KOPT-K1 (cell line): ENCODE measurements at regions not wholly inside any gene's neighbourhood (a gene's known extent, or its start where the extent isn't known, plus 50 kb on each side); places are given as distances from the start of the nearest gene placed in this dataset.

Experiments
- H3K27ac ChIP-seq: fragments of 200-600 bp; sonication (generic); 2 replicates; pipeline ENCODE4 v1.5.1; 2016; ENCODE audit warnings: antibody characterized with exemption, mild to moderate bottlenecking, low read depth, low read length; ENCODE audit not compliant: poor library complexity, severe bottlenecking
- H3K36me3 ChIP-seq: fragments of 200-600 bp; sonication (generic); 2 replicates; pipeline ENCODE4 v1.5.1; 2017; ENCODE audit warnings: antibody characterized with exemption, mild to moderate bottlenecking, low read length, moderate library complexity; ENCODE audit not compliant: insufficient read depth
- H3K9me3 ChIP-seq: fragments of 200-600 bp; sonication (generic); 2 replicates; pipeline ENCODE4 v1.5.1; 2017; ENCODE audit warnings: antibody characterized with exemption, low read length, mild to moderate bottlenecking; ENCODE audit not compliant: insufficient read depth, poor library complexity, severe bottlenecking

DNA sequence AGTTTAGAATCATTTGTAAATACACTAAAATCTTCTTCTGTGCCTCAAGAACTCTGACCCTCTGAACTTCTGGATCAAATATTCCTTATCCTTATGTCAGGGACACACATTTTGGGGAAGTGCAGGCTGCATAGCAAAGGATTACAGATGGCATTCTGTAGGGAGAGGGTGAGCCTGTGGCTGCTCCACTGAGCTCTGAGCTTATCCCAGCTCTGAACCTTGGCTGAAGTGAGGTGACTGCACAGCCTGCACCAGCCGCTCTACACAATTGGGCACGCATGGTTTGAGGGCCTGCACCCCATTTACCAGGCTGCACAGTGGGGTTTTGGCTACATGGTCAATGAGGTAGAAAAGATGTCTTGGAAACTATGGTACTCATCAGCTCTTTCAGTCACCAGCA, 251.6 kb downstream of the GALR1 start:
- Histone ChIP-seq H3K9me3 (no peaks in the 10 kb centered on the region), H3K27ac (no peak overlapping the region)

DNA sequence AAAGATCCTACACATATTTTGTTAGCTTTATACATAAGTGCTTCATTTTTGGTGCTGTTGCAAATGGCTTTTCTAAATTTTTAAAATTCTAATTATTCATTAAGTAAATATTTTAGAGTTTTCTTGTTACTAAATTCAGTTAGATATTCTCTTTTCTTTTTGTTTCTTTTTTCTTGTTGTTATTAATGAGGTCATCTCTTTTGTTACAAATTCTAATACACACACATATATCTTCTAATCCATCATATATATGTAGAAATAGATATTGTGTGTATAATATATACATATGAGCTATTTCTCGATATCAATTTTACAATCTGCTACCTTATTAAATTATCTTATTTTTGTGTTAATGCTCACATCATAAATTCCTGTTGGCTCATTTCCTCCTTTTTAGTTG, 255.9 kb downstream of the GALR1 start:
- H3K27ac ChIP-seq, result no peak overlapping the region
- no peaks in the 10 kb centered on the region for H3K36me3 ChIP-seq
- no peaks in the 10 kb centered on the region for H3K9me3 ChIP-seq

More for the DNA sequence above, 251.6 kb downstream of the GALR1 start:
- H3K36me3 ChIP-seq, result no peaks in the 10 kb centered on the region

DNA sequence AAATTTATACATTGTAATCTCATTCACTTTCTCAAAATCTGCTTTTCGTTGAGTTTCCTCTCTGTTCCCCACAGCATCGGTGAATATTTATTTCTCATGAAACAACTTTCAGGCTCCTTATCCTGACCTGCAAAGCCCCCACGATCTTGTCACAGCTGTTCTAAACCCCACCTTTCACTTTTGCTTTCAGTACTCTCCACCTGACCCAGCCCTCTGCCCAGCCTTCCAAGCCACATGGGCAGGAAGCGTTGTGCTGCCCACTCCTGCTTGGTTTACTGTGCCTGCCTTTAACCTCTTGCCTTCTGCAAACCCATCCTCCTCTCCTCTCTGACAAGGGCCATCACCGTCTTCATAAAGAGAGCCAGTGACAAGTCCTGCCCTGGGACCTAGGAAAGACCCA, 262.5 kb downstream of the GALR1 start:
- Histone ChIP-seq H3K27ac (no peak overlapping the region), H3K9me3 (peaks cover 8% of the 10 kb centered on the region), H3K36me3 (no peaks in the 10 kb centered on the region)

DNA sequence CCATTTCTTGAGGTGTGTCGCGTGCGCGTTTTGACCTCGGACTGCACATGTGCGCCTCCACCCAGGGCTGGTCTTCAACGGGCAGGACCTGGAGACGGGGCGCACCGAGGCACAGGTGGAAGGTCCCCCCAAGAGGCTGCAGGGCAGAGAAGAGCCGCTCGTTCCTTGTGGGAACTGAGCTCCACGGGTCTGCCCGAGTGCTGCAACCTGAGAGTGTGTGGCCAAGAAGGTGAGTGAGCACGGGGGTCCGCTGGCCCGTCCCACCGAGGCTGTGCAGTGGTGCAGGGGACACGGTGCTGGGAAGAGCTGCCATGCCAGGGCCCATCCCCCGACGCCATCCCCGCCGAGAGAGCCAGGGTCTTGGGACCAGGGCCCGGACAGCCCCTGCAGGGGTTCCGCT, 268.3 kb downstream of the GALR1 start:
- no peak overlapping the region for H3K27ac ChIP-seq
- peaks cover 8% of the 10 kb centered on the region for H3K9me3 ChIP-seq
- H3K36me3 ChIP-seq, result no peaks in the 10 kb centered on the region

DNA sequence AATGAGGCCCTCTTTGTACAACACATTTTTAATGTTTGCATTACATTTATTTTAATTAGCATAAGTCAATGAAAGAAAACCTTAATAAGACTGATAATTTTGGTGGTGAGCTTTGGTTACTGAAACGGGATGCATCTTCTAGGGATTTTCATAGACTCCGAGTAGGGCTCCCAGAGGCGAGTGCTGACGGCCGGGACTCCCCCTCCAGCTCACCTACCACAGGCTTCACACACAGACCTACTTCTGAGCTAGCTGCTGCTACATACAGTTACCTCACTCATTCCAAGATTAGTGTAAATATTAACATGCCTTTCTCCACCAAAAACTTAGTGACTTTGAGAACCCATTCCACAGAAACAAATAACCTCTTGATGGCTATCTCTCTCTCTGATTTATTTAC, 271.1 kb downstream of the GALR1 start:
- no peaks in the 10 kb centered on the region for H3K36me3 ChIP-seq
- H3K27ac ChIP-seq, result no peak overlapping the region
- H3K9me3 ChIP-seq, result no peaks in the 10 kb centered on the region

DNA sequence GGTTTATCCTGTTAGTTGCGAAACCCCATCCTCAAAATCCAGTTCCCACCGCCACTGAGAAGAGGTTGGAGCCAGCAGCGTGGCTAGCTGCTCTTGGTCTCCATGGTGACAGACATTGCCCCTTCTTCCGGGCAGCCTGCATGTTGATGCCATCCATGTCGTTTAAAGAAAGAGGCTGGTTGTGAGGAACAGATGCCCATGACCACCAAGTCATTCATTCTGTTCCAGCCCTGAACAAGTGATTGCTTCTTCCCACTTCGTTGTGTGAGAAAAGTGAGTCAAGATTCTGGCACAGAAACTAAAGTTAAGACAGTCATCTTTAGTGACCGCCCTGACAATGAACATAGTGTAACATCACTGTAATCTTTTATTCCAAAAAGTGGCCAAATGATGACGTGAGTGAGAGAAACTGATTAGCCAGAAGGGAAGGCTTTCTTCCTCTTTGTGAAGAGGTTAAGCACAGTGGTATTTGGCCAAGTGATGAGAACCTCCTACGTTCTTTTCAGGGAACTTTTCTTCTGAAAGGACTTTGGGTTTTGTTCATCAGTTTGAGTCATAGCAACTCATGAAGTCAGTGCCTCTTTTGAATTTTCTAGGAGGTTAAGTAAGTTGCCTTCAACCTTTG, 272.5 kb downstream of the GALR1 start:
- no peaks in the 10 kb centered on the region for H3K36me3 ChIP-seq
- peaks cover 7% of the 10 kb centered on the region for H3K9me3 ChIP-seq
- H3K27ac ChIP-seq, result no peak overlapping the region

DNA sequence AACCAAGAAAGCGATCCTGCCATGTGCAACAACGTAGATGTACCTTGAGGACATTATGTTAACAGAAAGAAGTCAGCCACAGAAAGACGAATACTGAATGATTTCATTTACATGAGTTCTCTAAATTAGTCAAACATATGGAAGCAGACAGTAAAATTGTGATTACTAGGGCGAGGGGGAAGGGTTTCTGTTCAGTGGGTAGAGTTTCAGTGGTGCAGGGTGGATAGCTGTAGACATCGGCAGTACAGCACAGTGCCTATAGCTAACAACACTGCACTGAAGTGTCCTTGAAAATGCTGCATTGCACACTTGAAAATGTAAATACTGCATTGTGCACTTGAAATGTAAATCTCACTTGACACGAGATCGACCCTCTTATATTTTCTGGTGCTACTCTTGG, 275.3 kb downstream of the GALR1 start:
- H3K9me3 ChIP-seq, result peaks cover 8% of the 10 kb centered on the region
- no peak overlapping the region for H3K27ac ChIP-seq
- no peaks in the 10 kb centered on the region for H3K36me3 ChIP-seq

DNA sequence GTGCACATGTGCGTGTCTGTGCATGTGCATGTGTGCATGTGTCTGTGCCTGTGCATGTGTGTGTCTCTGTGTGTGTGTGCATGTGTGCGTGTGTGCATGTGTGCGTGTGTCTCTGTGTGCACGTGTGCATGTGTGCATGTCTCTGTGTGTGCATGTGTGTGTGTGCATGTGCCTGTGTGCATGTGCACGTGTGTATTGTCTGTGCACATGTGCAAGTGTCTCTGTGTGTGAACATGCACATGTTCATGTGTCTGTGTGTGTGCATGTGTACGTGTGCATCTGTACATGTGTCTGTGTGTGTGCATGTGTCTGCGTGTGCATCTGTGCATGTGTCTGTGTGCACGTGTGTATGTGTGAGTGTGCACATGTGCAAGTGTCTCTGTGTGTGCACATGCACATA, 277.3 kb downstream of the GALR1 start:
- Histone ChIP-seq H3K36me3 (no peaks in the 10 kb centered on the region), H3K9me3 (peaks cover 8% of the 10 kb centered on the region), H3K27ac (no peak overlapping the region)

DNA sequence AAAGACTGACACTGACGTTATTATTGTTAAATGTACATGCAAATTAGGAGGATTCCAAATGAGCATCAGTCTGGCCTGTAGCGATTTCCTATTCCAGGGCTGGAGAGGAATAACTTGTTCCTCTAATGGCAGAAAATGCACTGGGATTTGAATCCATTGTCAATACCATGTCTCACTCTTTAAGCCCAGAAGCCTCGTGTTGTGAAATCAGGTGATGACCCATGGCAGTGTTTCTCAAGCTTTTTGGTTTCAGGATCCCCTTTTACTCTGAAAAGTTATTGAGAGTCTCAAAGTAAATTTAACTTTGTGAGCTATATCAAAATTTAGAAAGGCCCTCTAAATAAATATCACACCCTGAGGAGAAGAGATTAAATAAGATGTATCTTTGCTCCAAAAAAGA, 279.2 kb downstream of the GALR1 start:
- Histone ChIP-seq H3K9me3 (peaks cover 8% of the 10 kb centered on the region), H3K36me3 (no peaks in the 10 kb centered on the region), H3K27ac (no peak overlapping the region)

DNA sequence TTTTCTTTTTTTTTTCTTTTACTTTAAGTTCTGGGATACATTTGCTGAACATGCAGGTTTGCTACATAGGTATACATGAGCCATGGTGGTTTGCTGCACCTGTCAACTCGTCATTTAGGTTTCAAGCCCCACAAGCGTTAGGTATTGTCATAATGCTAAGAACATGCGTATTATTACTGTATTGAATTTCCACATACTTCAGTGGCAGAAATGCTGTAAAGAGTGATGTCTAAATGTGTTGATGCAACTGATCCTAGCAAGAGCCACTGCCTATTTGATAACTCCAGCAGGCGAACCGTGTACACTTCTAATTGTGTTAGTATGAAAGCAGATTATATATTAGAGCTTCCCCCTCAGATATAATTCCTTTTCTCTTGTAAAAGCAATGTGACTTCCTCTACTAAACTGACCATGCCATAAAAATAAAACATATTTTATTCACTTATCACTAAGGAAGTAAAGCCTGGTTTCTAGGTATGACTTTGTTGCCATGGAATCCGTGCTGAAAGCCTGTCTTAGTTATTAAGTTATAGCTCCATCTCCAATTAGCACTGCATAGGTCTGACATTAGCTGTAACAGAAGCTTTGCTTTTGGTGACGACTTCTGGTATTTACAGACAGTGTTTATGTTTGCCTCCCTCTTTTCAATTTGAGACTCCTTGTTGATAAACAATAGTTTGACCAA, 280.0 kb downstream of the GALR1 start:
- H3K9me3 ChIP-seq, result peaks cover 8% of the 10 kb centered on the region
- H3K27ac ChIP-seq, result no peak overlapping the region
- H3K36me3 ChIP-seq, result no peaks in the 10 kb centered on the region

DNA sequence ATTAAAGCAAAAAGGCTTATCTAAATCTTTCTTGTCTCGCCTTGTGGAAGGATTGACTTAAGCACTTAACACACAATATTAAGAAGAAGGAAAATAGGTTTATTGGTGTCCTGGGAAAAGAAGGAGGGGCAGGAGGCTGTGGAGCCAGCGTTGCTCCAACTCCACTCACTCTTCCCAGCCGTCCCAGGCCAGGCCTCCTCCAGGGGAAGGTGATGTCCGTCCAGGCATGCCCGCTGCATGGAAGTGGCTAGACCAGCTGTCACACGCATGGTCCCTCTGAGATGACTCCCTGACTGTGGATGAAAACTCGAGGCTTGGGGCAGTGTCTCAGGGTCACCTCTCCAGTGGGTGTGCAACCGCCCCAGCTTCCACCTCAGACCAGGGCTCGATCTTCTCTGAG, 281.1 kb downstream of the GALR1 start:
- Histone ChIP-seq H3K9me3 (peaks cover 8% of the 10 kb centered on the region), H3K27ac (no peak overlapping the region), H3K36me3 (no peaks in the 10 kb centered on the region)

DNA sequence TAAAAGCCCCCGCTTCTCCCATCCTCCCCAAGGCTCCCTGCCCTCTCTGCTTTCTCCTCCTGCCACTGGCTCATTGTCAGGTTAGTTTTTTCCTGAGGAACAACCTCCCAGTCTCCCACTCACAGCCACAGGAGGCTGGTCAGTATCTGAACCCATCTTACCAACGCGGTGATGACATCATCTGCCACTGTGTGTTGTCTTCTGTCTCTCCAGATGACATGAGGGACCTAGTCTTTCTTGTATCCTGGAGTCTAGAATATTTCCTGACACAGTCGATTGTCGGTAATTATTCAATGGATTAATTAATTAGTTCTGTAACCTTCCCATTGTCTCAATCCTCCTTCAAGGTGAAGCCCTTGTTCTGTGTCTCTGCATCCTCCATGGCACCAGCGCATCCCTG, 290.2 kb downstream of the GALR1 start:
- H3K9me3 ChIP-seq, result no peaks in the 10 kb centered on the region
- no peak overlapping the region for H3K27ac ChIP-seq
- H3K36me3 ChIP-seq, result no peaks in the 10 kb centered on the region

DNA sequence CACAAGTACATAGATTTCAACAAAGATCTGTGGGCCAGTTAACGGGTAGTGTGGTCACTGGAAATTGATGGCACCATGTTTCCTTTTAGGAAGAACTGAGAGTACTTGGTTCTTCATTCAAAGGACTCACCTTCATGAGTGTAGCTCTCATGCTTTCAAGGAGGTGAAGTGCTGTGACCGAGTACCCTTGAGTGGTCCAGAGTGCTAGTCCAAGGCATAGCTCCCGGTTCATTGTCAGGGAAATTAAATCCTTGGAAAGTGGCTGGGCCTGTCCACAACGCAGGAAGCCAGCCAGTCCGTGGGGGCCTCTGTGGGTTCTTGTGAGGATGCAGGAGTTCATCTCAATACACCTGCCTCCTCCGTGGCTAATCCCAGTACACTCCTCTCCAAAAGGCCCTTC, 295.1 kb downstream of the GALR1 start:
- Histone ChIP-seq H3K27ac (no peak overlapping the region), H3K36me3 (no peaks in the 10 kb centered on the region), H3K9me3 (no peaks in the 10 kb centered on the region)

DNA sequence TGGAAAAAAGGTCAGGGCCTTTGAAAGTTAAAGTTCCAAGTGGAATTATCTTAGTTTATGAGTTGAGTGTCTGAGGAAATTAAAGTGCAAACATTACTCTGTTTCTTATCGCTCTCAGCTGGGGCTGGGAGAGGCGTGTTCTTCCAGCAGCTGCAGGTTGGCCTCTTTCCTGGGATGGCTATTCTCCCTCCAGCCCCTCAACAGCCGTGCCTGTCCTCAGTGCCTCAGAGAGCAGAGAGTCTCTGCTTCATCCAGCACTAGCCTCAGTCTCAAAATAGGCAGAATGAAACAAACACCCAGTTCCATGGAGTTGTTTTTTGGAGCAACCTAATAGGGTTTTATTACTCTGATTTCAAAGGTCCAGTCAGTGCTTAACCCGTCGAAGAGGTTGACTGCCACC, 298.1 kb downstream of the GALR1 start:
- no peaks in the 10 kb centered on the region for H3K36me3 ChIP-seq

DNA sequence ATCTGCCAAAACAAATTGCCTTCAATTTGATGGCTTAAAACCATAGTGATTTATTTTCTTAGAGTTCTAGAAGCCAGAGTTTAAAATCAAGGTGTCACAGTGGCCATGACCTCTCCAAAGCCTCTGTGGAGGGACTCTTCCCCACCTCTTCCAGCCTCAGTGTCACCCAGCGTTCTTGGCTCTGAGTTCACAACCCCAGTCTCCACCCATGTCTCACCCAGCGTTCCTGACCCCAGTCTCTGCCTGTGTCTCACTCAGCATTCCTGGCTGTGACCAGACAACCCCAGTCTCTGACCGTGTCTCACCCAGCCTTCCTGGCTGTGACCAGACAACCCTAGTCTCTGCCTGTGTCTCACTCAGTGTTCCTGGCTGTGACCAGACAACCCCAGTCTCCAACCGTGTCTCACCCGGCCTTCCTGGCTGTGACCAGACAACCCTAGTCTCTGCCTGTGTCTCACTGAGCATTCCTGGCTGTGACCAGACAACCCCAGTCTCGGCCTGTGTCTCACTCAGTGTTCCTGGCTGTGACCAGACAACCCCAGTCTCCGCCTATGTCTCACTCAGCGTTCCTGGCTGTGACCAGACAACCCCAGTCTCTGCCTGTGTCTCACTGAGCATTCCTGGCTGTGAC, 299.3 kb downstream of the GALR1 start:
- Histone ChIP-seq H3K27ac (no peak overlapping the region), H3K9me3 (no peaks in the 10 kb centered on the region), H3K36me3 (no peaks in the 10 kb centered on the region)

More for the DNA sequence above, 298.1 kb downstream of the GALR1 start:
- Histone ChIP-seq H3K27ac (no peak overlapping the region), H3K9me3 (no peaks in the 10 kb centered on the region)

DNA sequence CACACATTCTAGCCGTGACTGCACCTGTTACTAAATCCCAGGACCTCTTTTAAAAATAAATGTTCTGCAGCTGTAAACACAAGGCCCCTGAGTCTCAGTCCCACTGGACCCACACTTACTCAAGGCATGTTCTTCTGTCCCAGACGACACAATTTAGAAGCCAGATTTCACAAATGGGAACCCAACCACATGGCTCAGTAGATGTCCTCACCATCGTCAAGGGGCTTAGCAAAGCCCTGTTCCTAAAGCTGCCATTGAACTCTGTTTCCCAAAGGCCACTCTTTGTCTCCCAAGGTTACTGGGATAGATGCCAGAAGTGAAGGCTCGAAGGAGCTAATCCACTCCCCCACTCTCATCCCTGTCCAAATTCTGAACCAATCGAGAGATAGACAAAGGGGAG, 301.0 kb downstream of the GALR1 start:
- Histone ChIP-seq H3K27ac (no peak overlapping the region), H3K36me3 (no peaks in the 10 kb centered on the region), H3K9me3 (no peaks in the 10 kb centered on the region)
